OCI-LY7 (cell line): ENCODE measurements at regions not wholly inside any gene's neighbourhood (a gene's known extent, or its start where the extent isn't known, plus 50 kb on each side); places are given as distances from the start of the nearest gene placed in this dataset.

Experiments used
- BruUV-seq: library from RNA; stranded (reverse); fragments of 400-500 nt; replicated peaks from 2 replicates; lab custom pipeline; 2021; lab: Mats Ljungman, UMichigan
- CTCF ChIA-PET: fragments of 300-600 bp; sonication (Branson Sonifier 250); formaldehyde crosslinking; loops from one replicate; lab custom pipeline; 2022; ENCODE audit warnings: antibody characterized with exemption; ENCODE audit not compliant: unreplicated experiment; lab: Charles Lee
- POLR2A ChIA-PET: fragments of 300-600 bp; sonication (Branson Sonifier 250); formaldehyde crosslinking; loops from one replicate; lab custom pipeline; 2022; ENCODE audit warnings: antibody characterized with exemption; lab: Charles Lee
- DNase-seq: peaks from one replicate; pipeline ENCODE4 v3.0.0-alpha.2; 2015; ENCODE audit warnings: low spot score
- H2AFZ ChIP-seq: fragments of 200-600 bp; sonication (generic), shearing (Covaris generic); 2 replicates; pipeline ENCODE4 v1.6.1; 2014; ENCODE audit warnings: mild to moderate bottlenecking, antibody characterized with exemption, low read length, moderate library complexity
- H3K27ac ChIP-seq: fragments of 200-600 bp; sonication (generic); 2 replicates; pipeline ENCODE4 v1.5.1; 2014; ENCODE audit warnings: mixed run types, low read depth, mild to moderate bottlenecking, moderate library complexity, low read length, inconsistent platforms; ENCODE audit not compliant: poor library complexity, severe bottlenecking
- H3K36me3 ChIP-seq: fragments of 200-600 bp; sonication (generic); 2 replicates; pipeline ENCODE4 v1.6.1; 2014; ENCODE audit warnings: mild to moderate bottlenecking, antibody characterized with exemption, low read length, moderate library complexity, mixed read lengths; ENCODE audit not compliant: insufficient read depth
- H3K4me1 ChIP-seq: fragments of 200-600 bp; sonication (generic); 2 replicates; pipeline ENCODE4 v1.5.1; 2014; ENCODE audit warnings: mild to moderate bottlenecking, low read length; ENCODE audit not compliant: insufficient read depth, poor library complexity, severe bottlenecking
- H3K4me2 ChIP-seq: fragments of 200-600 bp; sonication (generic); 2 replicates; pipeline ENCODE4 v1.6.1; 2014; ENCODE audit warnings: mild to moderate bottlenecking, low read length
- H3K4me3 ChIP-seq: fragments of 200-600 bp; sonication (generic); 2 replicates; pipeline ENCODE4 v1.5.1; 2014; ENCODE audit warnings: mild to moderate bottlenecking, low read depth, low read length; ENCODE audit not compliant: poor library complexity, severe bottlenecking
- H3K79me2 ChIP-seq: fragments of 200-600 bp; sonication (generic); 2 replicates; pipeline ENCODE4 v1.6.1; 2016; ENCODE audit warnings: low read depth, mild to moderate bottlenecking, low read length, moderate library complexity, mixed read lengths; ENCODE audit not compliant: insufficient read depth
- H3K9me2 ChIP-seq: fragments of 200-600 bp; sonication (generic); 2 replicates; pipeline ENCODE4 v1.6.1; 2016; ENCODE audit warnings: mild to moderate bottlenecking, low read length, mixed read lengths; ENCODE audit not compliant: insufficient read depth
- H3K9me3 ChIP-seq: fragments of 200-600 bp; sonication (generic); 2 replicates; pipeline ENCODE4 v1.6.1; 2014; ENCODE audit warnings: mild to moderate bottlenecking, mixed run types, low read length, mixed read lengths
- H4K20me1 ChIP-seq: fragments of 200-600 bp; sonication (generic); 2 replicates; pipeline ENCODE4 v1.6.1; 2014; ENCODE audit warnings: mild to moderate bottlenecking, antibody characterized with exemption, low read length, moderate library complexity, mixed read lengths; ENCODE audit not compliant: insufficient read depth
- CTCF ChIP-seq: fragments of 200-600 bp; sonication (generic); conservative IDR thresholded peaks from 2 replicates; pipeline ENCODE4 v1.5.1; 2014; ENCODE audit warnings: mild to moderate bottlenecking, antibody characterized with exemption, low read length, moderate library complexity, mixed read lengths
- EZH2phosphoT487 ChIP-seq: fragments of 200-600 bp; sonication (generic); IDR thresholded peaks from 2 replicates; pipeline ENCODE4 v1.6.1; 2018; ENCODE audit warnings: low read depth, borderline replicate concordance, mild to moderate bottlenecking, mixed run types, antibody characterized with exemption, low read length, moderate library complexity, mixed read lengths
- intact Hi-C: fragments of 100-400 bp; cut with micrococcal nuclease; formaldehyde crosslinking; loops from one replicate; pipeline ENCODE4 v1.10.0; 2022; ENCODE audit not compliant: unreplicated experiment

GRCh38 chr22:48218889-48219420 lies 1456.5 kb downstream of the TBC1D22A start:
- H3K36me3 ChIP-seq: no peaks in the 10 kb centered on the region
- DNase-seq: no peak
- H3K9me2 ChIP-seq: no peaks in the 10 kb centered on the region
- no peaks in the 10 kb centered on the region for H3K79me2 ChIP-seq
- H4K20me1 ChIP-seq: no peaks in the 10 kb centered on the region
- H2AFZ ChIP-seq: no peak overlapping the region
- H3K9me3 ChIP-seq: 0 out of 2 replicates have a peak, but pooled peaks cover 6% of the 10 kb centered on the region
- no TSS peak for BruUV-seq
- no peak overlapping the region for H3K27ac ChIP-seq
- H3K4me2 ChIP-seq: no peak overlapping the region
- no peak overlapping the region for H3K4me3 ChIP-seq
- H3K4me1 ChIP-seq: no peaks in the 10 kb centered on the region
- intact Hi-C loops: no loop called here
- TF ChIP-seq CTCF (no peak), EZH2phosphoT487 (no peak)
- ChIA-PET POLR2A (no interaction called here), CTCF (no interaction called here)

- H3K4me1 ChIP-seq: no peaks in the 10 kb centered on the region
- H3K36me3 ChIP-seq: no peaks in the 10 kb centered on the region
- H3K27ac ChIP-seq: no peak overlapping the region
- H2AFZ ChIP-seq: no peak overlapping the region
- H4K20me1 ChIP-seq: no peaks in the 10 kb centered on the region
- DNase-seq: no peak
- no peaks in the 10 kb centered on the region for H3K9me2 ChIP-seq
- no peak overlapping the region for H3K4me2 ChIP-seq
- POLR2A ChIA-PET: no interaction called here
- intact Hi-C loops: no loop called here
- 0 out of 2 replicates have a peak, but pooled peaks cover 6% of the 10 kb centered on the region for H3K9me3 ChIP-seq
- no peak overlapping the region for H3K4me3 ChIP-seq
- TF ChIP-seq CTCF (no peak), EZH2phosphoT487 (no peak)
- CTCF ChIA-PET: no interaction called here
- no peaks in the 10 kb centered on the region for H3K79me2 ChIP-seq
- no TSS peak for BruUV-seq
Observed at GRCh38 chr22:48217596-48217995, 1455.1 kb downstream of the TBC1D22A start.

GRCh38 chr22:48212727-48213126 lies 1450.3 kb downstream of the TBC1D22A start:
- DNase-seq: no peak
- no peaks in the 10 kb centered on the region for H3K9me2 ChIP-seq
- no peak overlapping the region for H3K27ac ChIP-seq
- ChIA-PET CTCF (no interaction called here), POLR2A (no interaction called here)
- H3K36me3 ChIP-seq: no peaks in the 10 kb centered on the region
- H4K20me1 ChIP-seq: no peaks in the 10 kb centered on the region
- no peak overlapping the region for H3K4me2 ChIP-seq
- BruUV-seq: no TSS peak
- no peaks in the 10 kb centered on the region for H3K79me2 ChIP-seq
- no peaks in the 10 kb centered on the region for H3K9me3 ChIP-seq
- TF ChIP-seq CTCF (no peak), EZH2phosphoT487 (no peak)
- H2AFZ ChIP-seq: no peak overlapping the region
- intact Hi-C loops: no loop called here
- no peaks in the 10 kb centered on the region for H3K4me1 ChIP-seq
- no peak overlapping the region for H3K4me3 ChIP-seq
